GM12873 (cell line): ENCODE measurements at regions not wholly inside any gene's neighbourhood (a gene's known extent, or its start where the extent isn't known, plus 50 kb on each side); places are given as distances from the start of the nearest gene placed in this dataset.

Experiments
- TF ChIP-seq, protein P1 (sequence below): IDR thresholded peaks from 2 replicates; pipeline ENCODE4 v1.5.1; 2012; ENCODE audit warnings: low read depth, mild to moderate bottlenecking, moderate library complexity, low read length, control low read depth; ENCODE audit not compliant: insufficient read depth; ENCODE audit errors: missing control alignments

DNA sequence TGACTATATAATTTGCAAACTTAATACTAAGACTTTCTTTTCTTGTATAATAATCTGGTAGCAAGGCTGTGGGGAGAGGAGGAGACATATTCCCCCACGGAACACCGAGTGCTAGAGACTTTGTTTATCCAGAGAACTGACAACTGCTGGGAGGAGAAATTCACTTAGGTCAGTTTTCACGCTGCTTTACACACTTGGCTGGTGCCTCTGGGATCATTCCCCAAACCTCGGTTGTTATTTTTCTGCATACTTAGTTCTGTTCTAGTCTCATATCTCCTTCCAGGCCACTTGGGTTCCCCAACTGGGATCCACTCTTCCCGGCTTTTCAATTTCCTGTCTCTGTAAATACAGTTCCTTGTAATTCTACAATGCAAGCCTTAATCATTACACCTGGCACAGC, 238.2 kb upstream of the ADAMTS16 start:
- TF ChIP-seq, protein P1, sequence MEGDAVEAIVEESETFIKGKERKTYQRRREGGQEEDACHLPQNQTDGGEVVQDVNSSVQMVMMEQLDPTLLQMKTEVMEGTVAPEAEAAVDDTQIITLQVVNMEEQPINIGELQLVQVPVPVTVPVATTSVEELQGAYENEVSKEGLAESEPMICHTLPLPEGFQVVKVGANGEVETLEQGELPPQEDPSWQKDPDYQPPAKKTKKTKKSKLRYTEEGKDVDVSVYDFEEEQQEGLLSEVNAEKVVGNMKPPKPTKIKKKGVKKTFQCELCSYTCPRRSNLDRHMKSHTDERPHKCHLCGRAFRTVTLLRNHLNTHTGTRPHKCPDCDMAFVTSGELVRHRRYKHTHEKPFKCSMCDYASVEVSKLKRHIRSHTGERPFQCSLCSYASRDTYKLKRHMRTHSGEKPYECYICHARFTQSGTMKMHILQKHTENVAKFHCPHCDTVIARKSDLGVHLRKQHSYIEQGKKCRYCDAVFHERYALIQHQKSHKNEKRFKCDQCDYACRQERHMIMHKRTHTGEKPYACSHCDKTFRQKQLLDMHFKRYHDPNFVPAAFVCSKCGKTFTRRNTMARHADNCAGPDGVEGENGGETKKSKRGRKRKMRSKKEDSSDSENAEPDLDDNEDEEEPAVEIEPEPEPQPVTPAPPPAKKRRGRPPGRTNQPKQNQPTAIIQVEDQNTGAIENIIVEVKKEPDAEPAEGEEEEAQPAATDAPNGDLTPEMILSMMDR = no peak

DNA sequence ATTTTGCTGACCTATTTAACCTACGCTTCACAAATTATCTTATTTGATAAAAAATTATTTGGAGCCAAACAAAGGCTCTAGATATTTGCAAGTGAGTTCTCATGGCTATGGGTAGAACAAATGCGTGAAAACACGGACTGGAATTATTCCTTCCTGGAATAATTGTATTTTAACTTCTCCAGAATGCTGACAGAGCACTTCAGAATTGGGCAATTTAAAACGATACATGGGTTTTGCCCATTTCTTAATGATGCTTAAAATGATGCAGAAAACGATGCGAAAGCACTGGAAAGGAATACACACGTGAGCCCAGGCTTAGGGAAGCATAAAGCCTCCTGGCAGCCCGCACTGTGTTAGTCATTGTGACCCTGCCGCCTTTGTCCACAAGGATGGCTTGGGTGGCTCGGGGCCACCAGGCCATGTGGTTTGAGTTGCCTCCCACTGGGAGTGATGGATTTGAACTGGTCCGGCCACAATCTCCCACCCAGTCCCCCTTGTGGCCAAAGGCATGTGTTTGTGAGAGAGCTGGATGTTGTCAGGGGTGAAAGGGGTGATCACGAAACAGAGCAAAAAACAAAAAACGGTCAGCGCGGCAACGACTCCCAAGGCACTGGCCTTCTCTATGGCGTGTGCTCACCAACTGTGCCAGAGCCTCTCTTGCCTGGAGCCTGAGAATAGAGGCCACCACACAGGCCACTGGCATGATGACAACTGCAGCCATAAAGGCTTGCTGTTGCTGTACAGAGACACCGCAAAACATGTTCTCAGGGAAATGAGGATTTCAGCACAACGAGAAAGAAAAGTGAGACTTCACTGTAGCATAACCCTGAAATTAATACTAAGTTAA, 234.2 kb upstream of the ADAMTS16 start:
- TF ChIP-seq, protein P1 = peak; percentile 7

DNA sequence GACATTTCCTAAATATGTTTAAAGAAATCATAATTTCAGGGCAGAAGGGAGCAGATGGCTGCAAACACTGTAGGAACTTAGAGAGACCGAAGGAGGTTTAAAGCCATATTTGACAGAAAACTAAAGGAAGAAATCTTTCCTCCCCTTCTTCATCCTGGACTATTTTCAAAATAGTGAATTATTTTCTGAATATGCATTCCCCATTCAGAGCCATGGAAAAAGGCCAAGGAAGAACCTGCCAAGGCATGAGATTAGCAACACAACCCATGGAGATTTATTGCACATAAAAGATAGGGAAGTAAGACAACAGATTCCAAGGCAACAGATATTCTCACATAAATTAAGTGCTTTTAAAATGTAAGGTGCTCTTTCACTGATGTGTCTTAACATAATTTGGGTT, 233.3 kb upstream of the ADAMTS16 start:
- TF ChIP-seq, protein P1 = no peak

DNA sequence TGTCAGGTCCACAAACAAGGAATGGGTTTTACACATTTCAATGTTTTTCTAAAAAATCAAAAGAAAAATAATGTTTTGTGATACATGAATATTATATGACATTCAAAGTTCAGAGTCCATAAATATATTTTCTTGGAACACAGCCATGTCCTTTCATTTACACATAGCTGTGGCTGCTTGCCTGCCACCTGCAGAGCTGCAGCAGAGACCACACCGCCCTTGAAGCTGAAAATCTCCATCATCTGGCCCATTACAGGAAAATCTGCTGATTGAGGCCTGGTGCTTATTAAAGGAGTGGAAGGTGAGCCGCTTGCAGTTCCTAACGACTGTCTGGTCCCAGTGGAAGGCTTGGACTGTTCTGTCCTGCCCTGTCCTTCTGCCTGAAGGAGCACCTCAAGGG, 232.6 kb upstream of the ADAMTS16 start:
- TF ChIP-seq, protein P1 = no peak

DNA sequence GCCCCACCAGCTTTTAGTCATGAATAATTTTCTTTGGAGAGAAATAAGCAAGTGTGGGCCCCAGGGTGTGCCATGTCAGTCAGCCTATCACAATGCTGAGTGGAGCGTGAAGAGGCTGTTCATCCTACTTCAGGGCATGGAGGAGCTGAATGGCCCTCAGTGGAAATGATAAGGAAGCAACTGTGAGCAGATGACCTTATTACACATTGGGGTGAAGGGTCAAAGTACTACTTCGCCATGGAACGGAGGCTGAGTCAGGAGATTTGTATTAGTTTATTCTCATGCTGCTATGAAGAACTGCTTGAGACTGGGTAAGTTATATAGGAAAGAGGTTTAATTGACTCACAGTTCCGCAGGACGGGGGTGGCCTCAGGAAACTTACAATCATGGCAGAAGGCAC, 231.0 kb upstream of the ADAMTS16 start:
- TF ChIP-seq, protein P1 = no peak

DNA sequence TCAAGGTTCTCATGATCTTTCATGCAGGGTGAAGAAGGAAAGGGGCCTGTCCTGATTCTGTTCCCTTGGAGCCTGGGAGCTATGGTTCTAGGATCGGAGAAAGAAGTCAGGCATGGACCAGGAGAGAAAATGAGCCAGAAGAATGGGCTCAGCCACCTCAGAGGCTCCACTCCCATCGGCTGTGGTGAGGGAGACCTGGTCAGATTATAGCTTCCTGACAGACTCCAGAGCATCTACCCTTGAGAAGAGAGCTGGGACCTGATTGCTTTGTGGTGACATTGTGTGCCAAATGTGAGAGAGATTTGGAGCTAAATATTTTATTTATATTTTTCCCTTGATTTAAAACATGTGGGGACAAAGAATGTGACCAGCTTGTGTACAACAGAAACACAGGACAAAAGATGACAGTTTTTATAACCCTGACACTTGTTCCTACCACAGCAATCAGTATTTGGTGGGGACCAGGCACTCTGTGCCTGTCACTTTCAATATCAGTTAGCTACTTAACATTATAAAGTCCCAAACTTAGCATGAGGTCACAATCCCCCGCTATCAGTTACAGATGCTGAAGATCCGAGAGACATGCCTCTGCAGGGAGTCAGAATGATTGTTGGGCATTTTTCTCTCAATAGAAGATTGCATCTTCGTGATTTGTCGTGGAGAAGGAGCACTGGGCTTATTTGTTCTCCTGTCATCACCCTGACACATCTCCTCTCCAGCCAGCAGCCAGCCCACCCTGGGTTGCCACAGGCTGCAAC, 228.3 kb upstream of the ADAMTS16 start:
- TF ChIP-seq, protein P1 = no peak

DNA sequence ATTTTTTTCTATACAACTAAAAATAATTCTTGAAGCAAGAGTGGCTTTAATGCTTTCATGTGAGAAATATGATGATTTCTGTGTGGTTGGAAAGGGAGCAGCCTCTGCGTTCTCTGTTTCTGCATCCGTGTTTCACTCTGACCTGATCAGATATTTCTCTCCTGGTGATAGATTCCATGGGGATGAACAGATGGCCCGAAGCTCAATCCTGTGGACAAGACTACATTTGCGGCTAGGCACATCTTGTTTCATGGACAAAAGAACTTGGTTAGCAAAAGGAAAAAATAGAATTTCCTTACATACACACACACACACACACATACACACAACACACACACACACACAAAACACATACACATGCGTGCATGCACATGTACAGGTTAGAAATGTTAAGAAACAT, 218.2 kb upstream of the ADAMTS16 start:
- TF ChIP-seq, protein P1 = no peak
